SK-N-MC (cell line): ENCODE measurements at regions not wholly inside any gene's neighbourhood (a gene's known extent, or its start where the extent isn't known, plus 50 kb on each side); places are given as distances from the start of the nearest gene placed in this dataset.

Experiments used
- DNase-seq: peaks from one replicate; pipeline ENCODE4 v3.0.0-alpha.2; 2011; ENCODE audit warnings: low read depth, low spot score
- H3K27ac ChIP-seq: fragments of 200-600 bp; sonication (generic); 2 replicates; pipeline ENCODE4 v1.5.1; 2016; ENCODE audit warnings: mixed run types
- H3K36me3 ChIP-seq: fragments of 200-600 bp; sonication (generic); 2 replicates; pipeline ENCODE4 v1.6.1; 2017; ENCODE audit warnings: antibody characterized with exemption, low read length, mixed read lengths; ENCODE audit not compliant: insufficient read depth
- H3K4me3 ChIP-seq: fragments of 200-600 bp; sonication (generic); 2 replicates; pipeline ENCODE4 v1.5.1; 2016
- H3K9ac ChIP-seq: fragments of 200-600 bp; sonication (generic); 2 replicates; pipeline ENCODE4 v1.8.0; 2017; ENCODE audit warnings: mixed run types, mixed read lengths; ENCODE audit not compliant: insufficient read length
- H3K9me3 ChIP-seq: fragments of 200-600 bp; sonication (generic); 2 replicates; pipeline ENCODE4 v1.6.1; 2017; ENCODE audit warnings: low read depth, mild to moderate bottlenecking, antibody characterized with exemption, low read length, moderate library complexity, mixed read lengths
- EZH2 ChIP-seq: fragments of 200-600 bp; sonication (generic); IDR thresholded peaks from one replicate; pipeline ENCODE4 v1.6.1; 2017; ENCODE audit warnings: antibody characterized with exemption
- FOXP2 ChIP-seq: optimal IDR thresholded peaks from 2 replicates; pipeline ENCODE3; 2011; ENCODE audit warnings: mild to moderate bottlenecking, moderate library complexity; ENCODE audit not compliant: insufficient read depth; ENCODE audit errors: extremely low read length, control extremely low read depth
- POLR2AphosphoS5 ChIP-seq: IDR thresholded peaks from 2 replicates; pipeline ENCODE4 v1.6.1; 2012; ENCODE audit warnings: mild to moderate bottlenecking, low read depth, low read length, borderline replicate concordance

DNA sequence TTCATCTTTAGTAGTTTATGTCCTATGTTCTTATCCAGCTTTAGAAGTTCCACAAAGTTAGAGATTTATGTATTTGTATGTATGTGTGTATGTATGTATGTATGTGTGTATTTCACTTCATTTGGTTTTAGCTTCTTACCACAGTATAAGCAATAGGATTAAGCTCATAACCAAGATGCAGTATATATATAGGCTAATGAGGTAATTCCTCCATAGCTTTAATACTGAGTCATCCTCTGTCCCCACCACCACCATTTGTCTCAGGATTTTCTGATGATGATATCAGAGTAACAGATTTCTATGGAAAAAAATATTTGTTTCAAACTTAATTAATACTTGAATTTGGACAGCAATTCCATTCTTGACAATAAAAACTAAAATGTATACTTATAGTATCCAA, 159.2 kb downstream of the SOX11 start:
- H3K36me3 ChIP-seq, result no peaks in the 10 kb centered on the region
- H3K27ac ChIP-seq, result no peak overlapping the region
- no peak for DNase-seq
- H3K4me3 ChIP-seq, result no peak overlapping the region
- no peaks in the 10 kb centered on the region for H3K9me3 ChIP-seq
- H3K9ac ChIP-seq, result no peak overlapping the region
- TF ChIP-seq FOXP2 (no peak), EZH2 (no peak), POLR2AphosphoS5 (no peak)

GRCh38 chr2:5854797-5855196, 162.6 kb downstream of the SOX11 start:
- H3K36me3 ChIP-seq, result no peaks in the 10 kb centered on the region
- no peak overlapping the region for H3K9ac ChIP-seq
- H3K4me3 ChIP-seq, result no peak overlapping the region
- no peak overlapping the region for H3K27ac ChIP-seq
- TF ChIP-seq EZH2, result no peak
- TF ChIP-seq POLR2AphosphoS5, result no peak
- no peak for TF ChIP-seq FOXP2
- no peak for DNase-seq
- no peaks in the 10 kb centered on the region for H3K9me3 ChIP-seq

- no peak overlapping the region for H3K27ac ChIP-seq
- H3K9ac ChIP-seq, result no peak overlapping the region
- TF ChIP-seq EZH2, result no peak
- TF ChIP-seq FOXP2, result no peak
- no peak for TF ChIP-seq POLR2AphosphoS5
- no peaks in the 10 kb centered on the region for H3K9me3 ChIP-seq
- H3K4me3 ChIP-seq, result no peak overlapping the region
- DNase-seq, result no peak
- no peaks in the 10 kb centered on the region for H3K36me3 ChIP-seq
Measured at GRCh38 chr2:5867056-5867455, 174.9 kb downstream of the SOX11 start.

GRCh38 chr2:5868931-5869330, 176.7 kb downstream of the SOX11 start:
- Histone ChIP-seq H3K9ac (no peak overlapping the region), H3K27ac (no peak overlapping the region), H3K9me3 (no peaks in the 10 kb centered on the region), H3K4me3 (no peak overlapping the region), H3K36me3 (no peaks in the 10 kb centered on the region)
- TF ChIP-seq FOXP2, result no peak
- no peak for TF ChIP-seq EZH2
- no peak for TF ChIP-seq POLR2AphosphoS5
- no peak for DNase-seq

- TF ChIP-seq EZH2 (no peak), POLR2AphosphoS5 (no peak)
- Histone ChIP-seq H3K36me3 (no peaks in the 10 kb centered on the region), H3K9me3 (no peaks in the 10 kb centered on the region), H3K27ac (no peak overlapping the region), H3K9ac (no peak overlapping the region), H3K4me3 (no peak overlapping the region)
- DNase-seq, result no peak
Measured at GRCh38 chr2:5869936-5870335, 177.8 kb downstream of the SOX11 start.

GRCh38 chr2:5877360-5877759, 185.2 kb downstream of the SOX11 start:
- no peak overlapping the region for H3K9ac ChIP-seq
- no peak for DNase-seq
- no peaks in the 10 kb centered on the region for H3K9me3 ChIP-seq

DNA sequence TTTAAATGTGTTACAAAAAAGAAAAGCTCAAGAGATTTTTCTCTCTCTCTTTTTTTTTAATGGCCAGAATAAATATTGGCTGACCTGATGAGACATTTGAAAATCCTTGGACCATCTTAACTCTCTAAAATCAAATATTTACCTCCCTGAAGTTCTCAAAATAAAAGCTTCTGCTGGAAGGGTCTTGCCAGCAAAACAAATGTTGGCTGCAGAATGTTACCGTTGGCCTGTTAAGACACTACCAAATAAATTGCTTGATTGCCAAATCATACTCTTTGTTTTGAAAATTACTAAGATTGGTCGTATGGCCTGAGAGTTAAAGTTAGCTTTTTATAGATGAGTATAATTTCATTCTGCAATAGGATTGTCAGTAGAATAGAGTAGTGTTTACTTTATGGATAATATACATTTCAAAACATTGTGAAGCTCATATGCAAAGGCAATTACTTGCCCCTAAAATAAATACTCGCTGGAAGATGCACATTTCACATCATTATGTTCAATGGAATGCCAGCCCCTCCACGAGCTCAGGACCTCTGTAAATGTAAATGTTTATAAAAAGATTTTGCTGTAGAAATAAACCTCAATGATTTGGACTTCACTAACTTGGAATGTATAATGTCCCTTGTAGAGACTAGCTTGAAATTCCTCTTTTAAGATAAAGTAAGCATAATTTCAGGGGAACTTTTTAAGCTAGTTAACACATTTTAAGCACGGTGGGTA, 193.4 kb downstream of the SOX11 start:
- no peak overlapping the region for H3K27ac ChIP-seq
- no peak overlapping the region for H3K4me3 ChIP-seq
- no peaks in the 10 kb centered on the region for H3K36me3 ChIP-seq
- H3K9ac ChIP-seq, result no peak overlapping the region
- no peaks in the 10 kb centered on the region for H3K9me3 ChIP-seq
- DNase-seq, result no peak
- TF ChIP-seq POLR2AphosphoS5 (no peak), FOXP2 (no peak), EZH2 (no peak)

More at GRCh38 chr2:5877360-5877759, 185.2 kb downstream of the SOX11 start:
- no peak for TF ChIP-seq POLR2AphosphoS5
- TF ChIP-seq EZH2, result no peak
- no peak for TF ChIP-seq FOXP2
- no peak overlapping the region for H3K27ac ChIP-seq
- H3K36me3 ChIP-seq, result no peaks in the 10 kb centered on the region
- H3K4me3 ChIP-seq, result no peak overlapping the region

DNA sequence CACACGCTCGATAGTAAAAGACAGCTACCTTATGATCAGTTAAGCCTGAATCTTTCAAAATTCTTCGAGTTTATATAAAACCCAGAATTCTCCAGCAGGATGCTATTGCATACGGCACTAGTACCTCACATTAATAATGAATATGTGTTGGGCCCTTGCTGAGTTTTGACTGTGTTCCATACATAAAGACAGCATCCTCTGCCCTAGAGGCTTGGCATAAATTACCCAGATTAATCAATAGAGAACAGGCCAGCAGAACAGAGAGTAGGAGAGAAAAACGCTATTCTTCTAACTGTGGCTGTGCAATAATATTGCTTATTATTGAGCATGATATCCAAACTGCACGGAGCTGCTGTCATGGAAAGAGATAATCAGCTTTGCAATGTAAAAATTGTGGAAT, 194.3 kb downstream of the SOX11 start:
- no peak for DNase-seq
- TF ChIP-seq FOXP2 (no peak), POLR2AphosphoS5 (no peak), EZH2 (no peak)
- Histone ChIP-seq H3K27ac (no peak overlapping the region), H3K9me3 (no peaks in the 10 kb centered on the region), H3K4me3 (no peak overlapping the region), H3K9ac (no peak overlapping the region), H3K36me3 (no peaks in the 10 kb centered on the region)

DNA sequence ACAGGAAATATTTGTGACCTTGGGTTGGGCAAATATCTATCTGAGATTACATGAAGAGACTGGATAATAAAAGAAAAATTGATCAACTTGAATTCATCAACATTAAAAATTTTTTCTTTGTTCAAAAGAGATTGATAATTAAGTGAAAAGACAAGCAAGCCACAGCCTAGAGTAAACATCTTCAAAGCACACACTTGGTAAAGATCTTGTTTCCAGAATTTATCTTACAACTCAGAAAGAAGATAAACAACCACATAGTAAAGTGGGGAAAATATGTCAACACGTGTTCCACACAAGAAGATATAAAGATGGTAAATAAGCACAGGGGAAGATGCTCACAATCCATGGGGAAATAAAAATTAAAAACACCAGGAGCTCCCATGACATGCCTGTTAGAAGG, 195.9 kb downstream of the SOX11 start:
- no peak for TF ChIP-seq FOXP2
- no peak for TF ChIP-seq POLR2AphosphoS5
- TF ChIP-seq EZH2, result no peak
- no peak for DNase-seq
- no peaks in the 10 kb centered on the region for H3K36me3 ChIP-seq
- no peak overlapping the region for H3K27ac ChIP-seq
- H3K9me3 ChIP-seq, result no peaks in the 10 kb centered on the region
- no peak overlapping the region for H3K9ac ChIP-seq
- H3K4me3 ChIP-seq, result no peak overlapping the region
